GM21576 (cell line): ENCODE measurements at regions not wholly inside any gene's neighbourhood (a gene's known extent, or its start where the extent isn't known, plus 50 kb on each side); places are given as distances from the start of the nearest gene placed in this dataset.
"Not testable (repeated sequence)": the region's sequence is repeated elsewhere in the genome, so short reads cannot be mapped to it uniquely, and the experiment has no call there.

ENCODE experiments used
- ATAC-seq: cut with Tn5 transposase; IDR thresholded peaks from one replicate; pipeline ENCODE4 v1.9.1; 2021; ENCODE audit warnings: mild to moderate bottlenecking, moderate library complexity; ENCODE audit not compliant: unreplicated experiment

DNA sequence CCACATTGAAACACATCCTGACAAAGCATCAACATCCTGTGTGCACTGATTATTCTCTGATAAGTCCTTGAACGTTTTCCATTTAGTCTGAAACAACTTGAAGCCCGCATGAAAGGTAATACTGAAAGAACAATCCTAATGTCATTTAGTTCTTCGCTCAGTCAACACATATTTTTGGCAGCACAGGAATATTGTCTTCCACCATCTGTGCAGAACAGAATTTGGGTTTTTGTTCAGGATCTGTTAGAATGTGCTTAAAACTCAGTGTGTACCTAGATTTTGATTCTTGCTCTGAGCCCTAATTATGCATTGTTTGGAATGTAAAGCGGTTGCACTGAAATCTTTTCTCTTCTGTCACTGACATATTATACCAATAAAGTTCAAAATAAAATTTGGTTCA lies 1036.6 kb downstream of the CDH11 start:
- no peak for ATAC-seq

GRCh38 chr16:64084706-64085105 lies 1037.2 kb downstream of the CDH11 start:
- no peak for ATAC-seq

GRCh38 chr16:64083428-64084129 lies 1038.3 kb downstream of the CDH11 start:
- no peak for ATAC-seq

- no peak for ATAC-seq
These were observed 1044.6 kb downstream of the CDH11 start for GRCh38 chr16:64077242-64077641.

GRCh38 chr16:64074706-64075105 lies 1047.2 kb downstream of the CDH11 start:
- ATAC-seq = no peak

DNA sequence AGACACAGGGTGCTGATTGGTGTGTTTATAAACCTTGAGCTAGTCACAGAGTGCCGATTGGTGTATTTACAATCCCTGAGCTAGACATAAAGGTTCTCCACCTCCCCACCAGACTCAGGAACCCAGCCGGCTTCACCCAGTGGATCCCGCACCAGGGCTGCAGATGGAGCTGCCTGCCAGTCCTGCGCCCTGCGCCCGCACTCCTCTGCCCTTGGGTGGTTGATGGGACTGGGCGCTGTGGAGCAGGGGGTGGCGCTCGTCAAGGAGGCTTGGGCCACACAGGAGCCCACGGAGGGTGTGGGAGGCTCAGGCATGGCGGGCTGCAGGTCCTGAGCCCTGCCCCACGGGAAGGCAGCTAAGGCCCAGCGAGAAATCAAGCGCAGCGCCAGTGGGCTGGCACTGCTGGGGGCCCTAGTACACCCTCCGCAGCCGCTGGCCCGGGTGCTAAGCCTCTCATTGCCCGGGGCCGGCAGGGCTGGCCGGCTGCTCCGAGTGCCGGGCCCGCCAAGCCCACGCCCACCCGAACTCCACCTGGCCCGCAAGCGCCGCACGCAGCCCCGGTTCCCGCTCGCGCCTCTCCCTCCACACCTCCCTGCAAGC lies 1049.6 kb downstream of the CDH11 start:
- ATAC-seq = not testable (repeated sequence)

DNA sequence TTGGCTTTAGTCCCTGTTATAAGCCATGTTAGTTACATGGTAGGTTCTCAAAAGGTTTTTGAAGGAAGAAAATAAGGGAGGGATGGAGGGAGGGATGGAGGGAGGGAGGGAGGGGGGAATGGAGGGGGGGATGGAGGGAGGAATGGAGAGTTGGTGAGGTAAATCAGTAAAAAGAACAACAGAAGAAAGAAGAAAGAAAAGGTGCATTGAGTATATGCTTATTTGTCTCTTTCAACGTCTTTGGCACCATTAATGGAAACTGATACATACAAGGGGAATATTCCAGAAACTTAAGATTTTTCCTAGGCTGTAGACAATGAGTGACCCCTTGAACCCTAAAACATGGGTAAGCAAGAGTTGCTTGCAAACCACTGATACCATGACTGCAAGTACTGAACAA lies 1056.3 kb downstream of the CDH11 start:
- no peak for ATAC-seq

- ATAC-seq = no peak
These were observed 1060.2 kb downstream of the CDH11 start for GRCh38 chr16:64061621-64062020.

DNA sequence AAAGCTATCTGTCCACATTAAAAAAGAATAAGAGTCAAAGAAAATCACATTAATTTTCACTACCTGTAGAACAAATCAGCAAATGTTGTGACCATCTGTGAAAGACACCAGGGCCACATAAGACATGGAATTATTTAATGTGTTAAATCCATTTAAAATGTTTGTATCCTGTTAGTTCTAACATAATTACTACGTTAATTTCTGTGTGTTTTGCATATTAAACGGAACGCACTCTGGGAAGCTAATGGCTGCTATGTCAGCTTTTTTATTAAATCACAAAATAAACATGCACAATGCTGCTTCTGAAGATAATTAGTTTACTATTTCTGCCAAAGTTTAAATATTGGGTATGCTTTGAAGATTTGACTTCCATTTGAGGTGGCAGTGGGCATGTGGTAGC lies 1061.2 kb downstream of the CDH11 start:
- no peak for ATAC-seq

- no peak for ATAC-seq
These were observed 1063.2 kb downstream of the CDH11 start for GRCh38 chr16:64058685-64059084.

GRCh38 chr16:64051824-64052223 lies 1070.0 kb downstream of the CDH11 start:
- ATAC-seq = no peak

- no peak for ATAC-seq
These were observed 1074.0 kb downstream of the CDH11 start for GRCh38 chr16:64047878-64048277.

DNA sequence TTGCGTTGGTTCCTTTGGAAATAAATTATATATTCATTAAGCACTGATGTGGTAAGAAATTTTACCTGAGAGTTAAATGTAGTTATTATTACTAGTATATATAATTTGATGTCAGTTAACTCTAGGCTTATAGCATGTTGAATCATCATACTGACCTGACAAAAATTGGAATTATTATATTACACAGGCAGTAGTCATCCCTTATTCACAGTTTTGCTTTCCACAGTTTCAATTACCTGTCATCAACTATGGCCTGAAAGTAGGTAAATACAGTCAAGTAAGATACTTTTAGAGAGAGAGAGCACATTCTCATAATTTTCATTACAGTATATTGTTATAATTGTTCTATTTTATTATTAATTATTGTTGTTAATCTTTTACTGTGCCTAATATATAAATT lies 1074.7 kb downstream of the CDH11 start:
- no peak for ATAC-seq

DNA sequence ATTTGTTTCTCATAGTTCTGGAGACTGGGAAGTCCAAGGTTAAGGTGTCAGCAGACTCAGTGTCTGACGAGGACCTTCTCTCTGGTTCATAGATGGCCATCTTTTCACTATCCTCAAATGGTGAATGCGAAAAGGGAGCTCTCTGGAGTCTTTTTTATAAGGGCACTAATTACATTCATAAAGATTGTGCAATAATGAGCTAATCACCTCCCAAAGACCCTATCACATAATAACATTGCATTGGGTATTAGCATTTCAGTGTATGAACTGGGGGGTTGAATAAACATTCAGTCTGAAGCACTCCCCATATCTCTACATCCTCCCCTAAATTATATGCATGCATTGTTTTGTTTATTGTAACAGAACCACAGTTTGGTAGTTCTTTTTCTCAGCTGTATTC lies 1086.5 kb downstream of the CDH11 start:
- ATAC-seq = no peak

GRCh38 chr16:64019339-64019738 lies 1102.5 kb downstream of the CDH11 start:
- ATAC-seq = no peak

DNA sequence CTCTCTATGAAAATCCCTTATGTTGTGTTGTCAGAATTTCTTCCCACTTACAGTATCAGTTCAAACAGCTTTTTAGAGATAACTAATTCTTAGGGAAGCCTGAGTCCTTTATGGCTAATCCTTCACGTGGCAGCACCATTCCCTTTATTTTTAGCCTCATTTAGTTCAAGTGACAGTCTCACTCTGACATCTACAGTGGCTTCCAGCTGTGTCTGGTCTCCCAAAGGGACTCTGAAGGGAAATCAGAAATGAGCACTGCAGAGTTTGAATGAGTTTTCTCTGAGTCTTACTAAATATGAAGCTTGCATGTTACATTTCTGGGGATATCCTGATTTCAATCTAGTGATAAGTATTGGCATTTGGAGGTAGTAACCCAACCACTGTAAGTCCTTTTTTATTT lies 1104.1 kb downstream of the CDH11 start:
- ATAC-seq = no peak

DNA sequence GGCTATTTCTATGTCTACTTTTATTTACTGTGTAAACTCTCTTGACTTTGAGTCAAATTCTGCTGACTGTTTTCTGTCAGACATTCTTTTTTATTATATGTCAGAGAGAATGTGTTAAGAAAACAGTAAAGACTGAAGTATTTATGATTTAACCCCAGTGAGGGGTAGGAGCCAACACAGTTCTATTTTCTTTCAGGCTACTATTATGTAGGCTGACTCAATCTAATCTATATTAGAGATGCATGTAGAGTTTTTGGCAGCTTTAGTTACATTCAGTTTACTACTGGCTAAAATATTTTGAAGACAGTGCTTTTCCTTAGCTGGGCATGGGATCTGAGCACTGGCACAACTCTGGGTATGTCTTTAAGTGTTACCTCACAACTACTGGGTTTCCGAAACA lies 1108.0 kb downstream of the CDH11 start:
- ATAC-seq = no peak

DNA sequence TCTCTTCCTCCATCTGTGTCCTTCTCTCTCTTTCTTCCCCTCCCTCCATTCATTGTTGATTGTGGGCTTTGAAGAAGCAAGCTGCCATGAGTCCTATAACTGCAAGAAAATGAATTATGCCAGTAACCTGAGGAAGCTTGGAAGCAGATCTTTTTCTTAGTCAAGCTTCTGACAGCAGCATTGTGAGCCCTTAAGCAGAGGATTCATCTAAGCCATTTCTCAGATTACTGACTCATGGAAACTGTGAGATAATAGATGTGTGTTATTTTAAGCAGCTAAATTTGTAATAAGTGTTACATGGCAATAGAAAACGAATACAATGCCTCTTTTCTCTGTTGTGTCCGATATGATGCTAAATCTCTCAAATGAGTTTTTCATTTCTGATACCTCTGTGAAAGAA lies 1109.7 kb downstream of the CDH11 start:
- no peak for ATAC-seq

GRCh38 chr16:64011650-64012049 lies 1110.2 kb downstream of the CDH11 start:
- no peak for ATAC-seq

DNA sequence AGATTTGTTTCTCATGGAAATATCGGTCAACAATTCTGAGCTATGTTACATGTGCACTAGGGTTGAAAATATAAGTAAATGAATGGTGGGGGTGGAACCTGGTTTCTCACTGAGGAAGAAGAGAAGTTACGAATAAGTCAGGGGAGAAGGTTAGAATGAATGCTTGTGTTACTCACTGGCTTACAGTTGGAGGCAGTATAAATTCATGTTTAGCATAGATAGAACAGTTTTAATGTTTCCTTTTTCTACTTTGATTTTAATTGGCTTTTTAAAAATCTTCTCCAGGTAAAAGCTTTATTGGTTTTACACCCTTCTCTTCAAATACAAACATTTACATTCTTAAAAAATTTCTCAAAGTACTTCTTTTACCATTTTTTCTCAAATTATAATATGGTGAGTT lies 1113.7 kb downstream of the CDH11 start:
- ATAC-seq = no peak

DNA sequence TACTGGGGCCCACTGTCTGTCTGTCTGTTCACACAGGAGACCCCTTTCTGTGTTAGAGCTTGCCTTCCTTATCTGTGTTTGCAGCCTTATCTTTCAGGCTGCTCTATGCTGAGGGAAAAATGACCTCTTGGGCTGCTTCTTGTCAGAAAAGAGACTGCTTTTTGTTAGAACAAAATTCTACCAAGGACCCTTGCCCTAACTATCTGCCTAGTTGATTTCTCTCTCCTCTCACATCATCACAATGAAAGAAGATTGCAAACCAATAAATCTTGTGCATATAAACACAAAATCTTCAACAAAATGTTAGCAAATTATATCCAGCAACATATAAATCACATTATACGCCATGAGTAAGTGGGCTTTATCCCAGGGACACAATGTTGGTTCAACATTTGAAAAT lies 1117.7 kb downstream of the CDH11 start:
- ATAC-seq = no peak

- ATAC-seq = no peak
These were observed 1126.8 kb downstream of the CDH11 start for GRCh38 chr16:63995025-63995424.

DNA sequence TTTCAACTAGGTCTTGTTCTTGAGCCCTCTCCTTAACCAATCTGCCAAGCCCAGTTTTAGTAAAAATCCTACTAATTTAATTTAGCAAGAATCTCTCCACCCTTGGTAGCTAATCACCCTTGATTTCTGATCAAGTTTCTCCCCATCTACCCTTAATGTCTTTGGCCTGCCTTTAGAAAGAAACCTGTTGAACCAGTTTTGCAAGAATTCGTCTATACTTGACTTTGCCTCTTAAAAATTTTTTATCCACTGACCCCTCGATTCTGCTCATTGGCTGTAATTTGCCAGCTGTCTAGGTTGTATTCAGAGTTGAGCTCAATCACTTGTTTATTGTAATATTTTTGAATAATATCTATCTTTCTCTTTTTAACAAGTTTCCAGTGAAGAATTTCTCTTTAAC lies 1138.5 kb downstream of the CDH11 start:
- no peak for ATAC-seq
